ENCODE measurements at regions not wholly inside any gene's neighbourhood (a gene's known extent, or its start where the extent isn't known, plus 50 kb on each side); places are given as distances from the start of the nearest gene placed in this dataset.

GRCh38 chr2:11060376-11061169, 94.7 kb upstream of the SLC66A3 start:
- no peak for TF ChIP-seq CTCF (IDR thresholded peaks at IDR 0.05; ENCODE audit: control extremely low read depth, extremely low read depth, low read depth, missing control alignments)
- ChIA-PET POLR2A (no interaction called here), CTCF (interaction anchor here (1.1 kb wide), 1 partner anchor 81 kb away, joined by 3 read pairs; no protein-coding TSS in a partner anchor)
- no peak for DNase-seq (ENCODE audit: extremely low spot score)

- TF ChIP-seq CTCF (IDR thresholded peaks at IDR 0.05; ENCODE audit: control extremely low read depth, extremely low read depth, low read depth, missing control alignments), result no peak
- DNase-seq (ENCODE audit: extremely low spot score), result no peak
- ChIA-PET POLR2A (no interaction called here), CTCF (no interaction called here)
These were observed 89.3 kb upstream of the SLC66A3 start for GRCh38 chr2:11065833-11066485.

- ChIA-PET CTCF (no interaction called here), POLR2A (no interaction called here)
- no peak for DNase-seq (ENCODE audit: extremely low spot score)
- TF ChIP-seq CTCF (IDR thresholded peaks at IDR 0.05; ENCODE audit: control extremely low read depth, extremely low read depth, low read depth, missing control alignments), result no peak
These were observed 87.8 kb upstream of the SLC66A3 start for GRCh38 chr2:11067221-11068078.

- CTCF ChIA-PET, result interaction anchor here (2.3 kb wide), 1 partner anchor 21 kb away, joined by 5 read pairs; no protein-coding TSS in a partner anchor
- POLR2A ChIA-PET, result no interaction called here
- DNase-seq (ENCODE audit: extremely low spot score), result no peak
- TF ChIP-seq CTCF (IDR thresholded peaks at IDR 0.05; ENCODE audit: control extremely low read depth, extremely low read depth, low read depth, missing control alignments), result no peak
These were observed 87.1 kb upstream of the SLC66A3 start for GRCh38 chr2:11068079-11068741.

GRCh38 chr2:11068856-11069526, 86.3 kb upstream of the SLC66A3 start:
- DNase-seq (ENCODE audit: extremely low spot score), result no peak
- CTCF ChIA-PET, result interaction anchor here (2.3 kb wide), 1 partner anchor 20 kb away, joined by 5 read pairs; no protein-coding TSS in a partner anchor
- no peak for TF ChIP-seq CTCF (IDR thresholded peaks at IDR 0.05; ENCODE audit: control extremely low read depth, extremely low read depth, low read depth, missing control alignments)
- POLR2A ChIA-PET, result no interaction called here

Data from GM10248 (cell line).